H1 (cell line): ENCODE measurements at regions not wholly inside any gene's neighbourhood (a gene's known extent, or its start where the extent isn't known, plus 50 kb on each side); places are given as distances from the start of the nearest gene placed in this dataset.

ENCODE experiments used
- CTCF ChIA-PET: fragments of 300-600 bp; sonication (Branson Sonifier 250); formaldehyde crosslinking; loops from one replicate; lab custom pipeline; 2021; ENCODE audit not compliant: partially characterized antibody; lab: Charles Lee
- POLR2A ChIA-PET: fragments of 300-600 bp; sonication (Branson Sonifier 250); formaldehyde crosslinking; loops from one replicate; lab custom pipeline; 2021; ENCODE audit warnings: inconsistent platforms; ENCODE audit not compliant: partially characterized antibody; lab: Charles Lee
- DNase-seq, 2 experiments: peaks; one replicate each; pipeline versions ENCODE4 v3.0.0 to v3.0.0-alpha.2; 2010 to 2022; ENCODE audit warnings: low spot score in 2 of 2, low read depth in 1 of 2, mixed read lengths in 1 of 2
- FAIRE-seq: peaks from 2 replicates; lab custom pipeline; 2011; peaks lifted over from hg19 to GRCh38; lab: Jason Lieb, UNC
- H2AFZ ChIP-seq: 2 replicates; pipeline ENCODE4 v1.8.1; 2012; ENCODE audit warnings: low read length, inconsistent platforms
- H2AK5ac ChIP-seq: 2 replicates; pipeline ENCODE4 v1.6.1; 2013; ENCODE audit warnings: low read depth, low read length
- H2BK120ac ChIP-seq: replicated peaks from 2 replicates; pipeline ENCODE3; 2013; ENCODE audit warnings: low read depth, low read length, inconsistent platforms
- H2BK12ac ChIP-seq: 2 replicates; pipeline ENCODE4 v1.6.1; 2013; ENCODE audit warnings: low read depth, low read length
- H2BK15ac ChIP-seq: 2 replicates; pipeline ENCODE4 v1.6.1; 2013; ENCODE audit warnings: low read length
- H2BK20ac ChIP-seq: 2 replicates; pipeline ENCODE4 v1.6.1; 2013; ENCODE audit warnings: low read length
- H2BK5ac ChIP-seq: 2 replicates; pipeline ENCODE4 v1.6.1; 2013; ENCODE audit warnings: low read depth, low read length
- H3K14ac ChIP-seq: 2 replicates; pipeline ENCODE4 v1.6.1; 2013; ENCODE audit warnings: inconsistent platforms; ENCODE audit not compliant: insufficient read length
- H3K18ac ChIP-seq: 2 replicates; pipeline ENCODE4 v1.6.1; 2013; ENCODE audit warnings: low read length; ENCODE audit errors: extremely low read depth
- H3K23ac ChIP-seq: 2 replicates; pipeline ENCODE4 v1.6.1; 2013; ENCODE audit warnings: inconsistent platforms; ENCODE audit not compliant: insufficient read length
- H3K23me2 ChIP-seq: 2 replicates; pipeline ENCODE4 v1.6.1; 2013; ENCODE audit warnings: low read depth, low read length
- H3K27ac ChIP-seq: 2 replicates; pipeline ENCODE4 v1.6.1; 2011; ENCODE audit warnings: low read depth, low read length, inconsistent platforms
- H3K27me3 ChIP-seq, 4 experiments: replicated peaks in 1 of 4; 1 replicate in 1 of 4; 2 replicates in 3 of 4; pipeline versions ENCODE4 v1.6.1 to v1.8.1; 2011 to 2013; ENCODE audit warnings: low read length in 3 of 4, mild to moderate bottlenecking in 3 of 4, inconsistent platforms in 2 of 4, mixed read lengths in 2 of 4, moderate library complexity in 1 of 4; ENCODE audit not compliant: control insufficient read depth in 3 of 4, insufficient read depth in 3 of 4; ENCODE audit errors: extremely low read depth in 1 of 4
- H3K36me3 ChIP-seq, 4 experiments: 2 replicates each; pipeline versions ENCODE4 v1.6.1 to v1.8.1; 2011 to 2013; ENCODE audit warnings: mild to moderate bottlenecking in 4 of 4, low read length in 3 of 4, moderate library complexity in 2 of 4, control low read depth in 1 of 4, inconsistent platforms in 1 of 4; ENCODE audit not compliant: insufficient read depth in 4 of 4, control insufficient read depth in 2 of 4
- H3K4ac ChIP-seq: replicated peaks from 2 replicates; pipeline ENCODE3; 2013; ENCODE audit warnings: low read length, low read depth, mixed read lengths, inconsistent platforms; ENCODE audit not compliant: insufficient read length
- H3K4me1 ChIP-seq, 4 experiments: replicated peaks in 1 of 4; 1 replicate in 1 of 4; 2 replicates in 3 of 4; pipeline versions ENCODE4 v1.6.1 to v1.8.1; 2011 to 2013; ENCODE audit warnings: low read length in 3 of 4, inconsistent platforms in 2 of 4, mixed read lengths in 1 of 4; ENCODE audit not compliant: insufficient read depth in 4 of 4, control insufficient read depth in 3 of 4
- H3K4me2 ChIP-seq, 2 experiments: 2 replicates each; pipeline versions ENCODE4 v1.6.1 to v1.8.1; 2011 to 2013; ENCODE audit warnings: low read depth in 2 of 2, low read length in 2 of 2, control low read depth in 1 of 2, inconsistent platforms in 1 of 2, mild to moderate bottlenecking in 1 of 2; ENCODE audit not compliant: insufficient read depth in 1 of 2
- H3K4me3 ChIP-seq, 4 experiments: fragments of 200-600, 300-600 bp in 1 of 4; sonication (generic), shearing (Covaris generic), sonication (Bioruptor Twin) in 1 of 4; 2 replicates each; pipeline versions ENCODE4 v1.5.1 to v1.8.1; 2011 to 2016; ENCODE audit warnings: low read length in 4 of 4, low read depth in 3 of 4, control low read depth in 2 of 4, inconsistent platforms in 2 of 4, mild to moderate bottlenecking in 2 of 4, mixed read lengths in 1 of 4, moderate library complexity in 1 of 4; ENCODE audit not compliant: insufficient read depth in 2 of 4; ENCODE audit errors: extremely low read depth in 1 of 4
- H3K56ac ChIP-seq: replicated peaks from 2 replicates; pipeline ENCODE3; 2013; ENCODE audit warnings: low read depth, mild to moderate bottlenecking, mixed read lengths, low read length, inconsistent platforms; ENCODE audit not compliant: insufficient read length
- H3K79me1 ChIP-seq: 2 replicates; pipeline ENCODE4 v1.6.1; 2013; ENCODE audit warnings: low read depth, low read length, control low read depth
- H3K79me2 ChIP-seq, 2 experiments: 2 replicates each; pipeline versions ENCODE4 v1.6.1 to v1.8.1; 2012 to 2013; ENCODE audit warnings: low read length in 2 of 2, mild to moderate bottlenecking in 2 of 2, inconsistent platforms in 1 of 2; ENCODE audit not compliant: insufficient read depth in 2 of 2, control insufficient read depth in 1 of 2
- H3K9ac ChIP-seq, 4 experiments: replicated peaks in 1 of 4; 1 replicate in 1 of 4; 2 replicates in 3 of 4; pipeline versions ENCODE4 v1.6.1 to v1.8.1; 2011 to 2013; ENCODE audit warnings: low read depth in 3 of 4, low read length in 3 of 4, control low read depth in 2 of 4, mild to moderate bottlenecking in 2 of 4, moderate library complexity in 2 of 4, inconsistent platforms in 1 of 4; ENCODE audit errors: extremely low read depth in 1 of 4
- H3K9me3 ChIP-seq, 2 experiments: 2 replicates each; pipeline versions ENCODE4 v1.6.1 to v1.8.1; 2012 to 2013; ENCODE audit warnings: mild to moderate bottlenecking in 2 of 2, moderate library complexity in 2 of 2, control low read depth in 1 of 2, inconsistent platforms in 1 of 2, low read depth in 1 of 2, low read length in 1 of 2, mixed read lengths in 1 of 2; ENCODE audit not compliant: insufficient read depth in 2 of 2
- H4K20me1 ChIP-seq, 2 experiments: replicated peaks in 1 of 2; 2 replicates each; pipeline versions ENCODE3 to v1.8.1; 2011 to 2013; ENCODE audit warnings: inconsistent platforms in 2 of 2, low read length in 2 of 2, mild to moderate bottlenecking in 1 of 2; ENCODE audit not compliant: insufficient read depth in 2 of 2, control insufficient read depth in 1 of 2
- H4K5ac ChIP-seq: 2 replicates; pipeline ENCODE4 v1.6.1; 2013; ENCODE audit warnings: low read length, low read depth, mixed read lengths, inconsistent platforms; ENCODE audit not compliant: insufficient read length
- H4K8ac ChIP-seq: 2 replicates; pipeline ENCODE4 v1.8.0; 2013; ENCODE audit warnings: mild to moderate bottlenecking, moderate library complexity, low read length, inconsistent platforms; ENCODE audit not compliant: insufficient read depth; ENCODE audit errors: extremely low read depth
- H4K91ac ChIP-seq: replicated peaks from 2 replicates; pipeline ENCODE3; 2013; ENCODE audit warnings: low read length, mixed read lengths, inconsistent platforms; ENCODE audit not compliant: insufficient read length
- RFX5 ChIP-seq: IDR thresholded peaks from 2 replicates; pipeline ENCODE4 v1.6.1; 2011; ENCODE audit warnings: low read depth, low read length, improper control_type of control experiment, borderline replicate concordance
- WGBS, 2 experiments: shearing (Covaris generic) in 1 of 2; methylation state at CpG; one replicate each; pipeline versions ENCODE4 v1.1.6 to v1.1.7; 2013 to 2015; ENCODE audit warnings: low lambda C conversion rate in 2 of 2, mixed read lengths in 2 of 2, inconsistent platforms in 1 of 2, low coverage in 1 of 2, missing lambda C conversion rate in 1 of 2; ENCODE audit not compliant: insufficient replicate concordance in 2 of 2, insufficient coverage in 1 of 2, insufficient read length in 1 of 2; ENCODE audit errors: extremely low coverage in 1 of 2, missing lambda C conversion rate in 1 of 2; 5-methylcytosine and 5-hydroxymethylcytosine counted together

DNA sequence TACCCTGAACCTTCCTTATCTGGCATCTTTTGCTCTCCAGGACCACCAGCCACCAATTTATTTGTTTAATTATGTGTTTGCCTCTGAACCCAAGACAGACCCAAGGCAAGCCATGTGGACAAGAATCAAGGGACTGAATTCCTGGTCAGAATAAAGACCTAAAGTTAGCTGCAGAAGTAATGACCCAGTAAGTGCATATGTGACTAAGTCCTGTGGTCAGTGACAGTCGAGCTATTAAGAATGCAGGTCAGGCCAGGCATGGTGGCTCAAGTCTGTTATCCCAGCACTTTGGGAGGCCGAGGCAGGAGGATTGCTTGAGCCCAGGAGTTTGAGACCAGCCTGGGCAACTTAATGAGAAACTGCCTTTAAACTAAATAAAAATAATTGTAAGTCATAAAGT is 139.4 kb downstream of the CCDC71L start:
- Histone ChIP-seq H3K4me3 (no peak overlapping the region), H3K23ac (no peak overlapping the region), H2AFZ (no peak overlapping the region), H3K56ac (no peak overlapping the region), H2BK120ac (no peak overlapping the region), H3K27ac (no peak overlapping the region), H4K20me1 (no peaks in the 10 kb centered on the region), H3K4me2 (no peak overlapping the region), H2BK12ac (no peak overlapping the region; the same call in 1 of the 2 replicates), H3K79me1 (no peaks in the 10 kb centered on the region), H3K23me2 (no peaks in the 10 kb centered on the region; the same call in 1 of the 2 replicates), H3K79me2 (no peaks in the 10 kb centered on the region), H2BK20ac (no peak overlapping the region), H2BK15ac (no peak overlapping the region), H2AK5ac (no peak overlapping the region), H3K14ac (no peak overlapping the region), H3K4ac (no peak overlapping the region), H3K36me3 (no peaks in the 10 kb centered on the region), H2BK5ac (no peak overlapping the region), H3K4me1 (peaks cover 0 to 4% (median 0%) of the 10 kb centered on the region in 4 experiments; a peak in 1 of 7 replicates), H4K8ac (no peak overlapping the region), H4K5ac (no peak overlapping the region), H3K9me3 (no peaks in the 10 kb centered on the region), H3K27me3 (no peaks in the 10 kb centered on the region; a peak in 1 of 7 replicates), H3K18ac (no peak overlapping the region), H3K9ac (no peak overlapping the region), H4K91ac (no peak overlapping the region)
- no peak for TF ChIP-seq RFX5
- ChIA-PET CTCF (interaction anchor here (1.3 kb wide), 1 partner anchor 254 kb away, joined by 3 read pairs; no protein-coding TSS in a partner anchor), POLR2A (no interaction called here)
- FAIRE-seq (no peak), DNase-seq (no peak)
- 97% methylated on average over 2 of the region's 2 CpGs; no CpG with 5 or more reads in 1 of the 2 experiments for WGBS, 2 experiments
